GM20431 (cell line): ENCODE measurements at regions not wholly inside any gene's neighbourhood (a gene's known extent, or its start where the extent isn't known, plus 50 kb on each side); places are given as distances from the start of the nearest gene placed in this dataset.
"Not testable (repeated sequence)": the region's sequence is repeated elsewhere in the genome, so short reads cannot be mapped to it uniquely, and the experiment has no call there.

Experiments
- in situ Hi-C: fragments of 300-500 bp; cut with MseI, MboI; formaldehyde crosslinking; loops from one replicate; pipeline ENCODE4 v1.15.0; 2020; ENCODE audit warnings: low sequenced_read_pairs; ENCODE audit not compliant: unreplicated experiment

DNA sequence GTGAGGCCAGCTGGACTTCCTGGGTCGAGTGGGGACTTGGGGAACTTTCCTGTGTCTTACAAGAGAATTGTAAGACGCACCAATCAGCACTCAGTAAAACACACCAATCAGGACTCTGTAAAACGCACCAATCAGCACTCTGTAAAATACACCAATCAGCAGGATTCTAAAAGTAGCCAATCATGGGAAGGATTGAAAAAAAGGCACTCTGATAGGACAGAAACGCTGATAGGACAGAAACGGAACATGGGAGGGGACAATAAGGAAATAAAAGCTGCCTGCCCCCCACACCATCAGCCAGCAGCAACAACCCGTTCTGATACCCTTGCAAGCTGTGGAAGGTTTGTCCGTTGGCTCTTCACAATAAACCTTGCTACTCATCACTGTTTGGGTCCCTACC lies 73.1 kb upstream of the SGCG start:
- in situ Hi-C loops: no loop called here

DNA sequence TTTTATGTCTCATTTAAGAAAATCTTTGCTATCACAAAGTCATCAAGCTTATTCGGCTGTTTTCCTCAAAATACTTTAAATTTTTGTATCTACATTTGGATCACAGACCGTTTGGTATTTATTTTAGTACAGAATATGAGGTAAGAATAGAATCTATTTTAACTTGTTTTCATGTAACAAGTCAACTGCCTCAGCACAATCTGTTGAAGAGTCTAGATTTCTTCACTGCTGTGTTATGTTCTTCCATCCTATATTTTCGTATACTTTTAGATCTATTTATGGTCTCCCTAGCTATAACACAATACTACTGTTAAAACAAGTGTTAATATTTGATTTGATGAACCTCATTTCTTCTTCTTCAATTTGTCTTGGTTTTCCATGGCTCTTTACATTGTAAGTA lies 61.6 kb upstream of the SGCG start:
- in situ Hi-C loops: no loop called here

DNA sequence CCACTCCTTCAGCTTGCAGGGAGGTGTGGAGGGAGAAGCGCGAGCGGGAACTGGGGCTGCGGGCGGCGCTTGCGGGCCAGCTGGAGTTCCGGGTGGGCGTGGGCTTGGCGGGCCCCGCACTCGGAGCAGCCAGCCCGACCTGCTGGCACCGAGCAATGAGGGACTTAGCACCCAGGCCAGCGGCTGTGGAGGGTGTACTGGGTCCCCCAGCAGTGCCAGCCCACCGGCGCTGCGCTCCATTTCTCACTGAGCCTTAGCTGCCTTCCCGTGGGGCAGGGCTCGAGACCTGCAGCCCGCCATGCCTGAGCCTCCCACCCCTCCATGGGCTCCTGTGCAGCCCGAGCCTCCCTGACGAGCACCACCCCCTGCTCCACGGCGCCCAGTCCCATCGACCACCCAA lies 53.2 kb upstream of the SGCG start:
- in situ Hi-C loops: not testable (repeated sequence)

DNA sequence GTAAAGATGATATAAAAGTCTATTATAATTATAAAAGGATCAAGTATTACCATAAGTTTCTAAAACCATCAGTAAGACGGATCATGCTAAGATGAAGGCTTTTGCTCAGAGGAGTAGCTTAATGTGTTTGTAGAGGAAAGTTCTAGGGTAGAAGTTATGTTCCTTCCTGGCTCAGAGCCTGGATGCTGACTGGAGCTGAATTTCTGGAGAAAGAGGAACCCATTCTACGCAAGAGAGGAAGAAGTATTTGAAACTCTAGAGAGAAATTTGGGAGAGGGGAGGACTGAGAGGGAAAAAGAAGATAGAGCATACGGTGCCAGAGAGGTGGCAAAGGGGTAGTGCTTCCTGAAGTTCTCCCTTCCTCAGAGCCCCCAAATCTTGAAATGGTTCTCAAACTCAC lies 51.4 kb upstream of the SGCG start:
- in situ Hi-C loops: no loop called here
